Stomach (tissue), 4 donors: ENCODE measurements at regions not wholly inside any gene's neighbourhood (a gene's known extent, or its start where the extent isn't known, plus 50 kb on each side); places are given as distances from the start of the nearest gene placed in this dataset.
"Not testable (repeated sequence)": the region's sequence is repeated elsewhere in the genome, so short reads cannot be mapped to it uniquely, and the experiment has no call there.

Experiments
- CTCF ChIP-seq, 7 experiments: fragments of 450-650 bp in 4 of 7; fragments of 200-600 bp in 3 of 7; sonication (generic) in 3 of 7; IDR thresholded peaks; one replicate each; pipeline ENCODE4 v1.5.1; 2016 to 2019; ENCODE audit warnings: antibody characterized with exemption in 7 of 7, control low read depth in 2 of 7, mild to moderate bottlenecking in 1 of 7
- EP300 ChIP-seq: sonication (generic); formaldehyde crosslinking; IDR thresholded peaks from one replicate; pipeline ENCODE4 v1.6.1; 2017; ENCODE audit warnings: antibody characterized with exemption
- POLR2A ChIP-seq, 4 donors: fragments of 450-650 bp; IDR thresholded peaks; one replicate each; pipeline ENCODE4 v1.6.1; 2016; ENCODE audit warnings: antibody characterized with exemption in 4 of 4, control low read depth in 2 of 4, mild to moderate bottlenecking in 1 of 4, moderate library complexity in 1 of 4
- POLR2AphosphoS5 ChIP-seq, 3 donors: sonication (generic); formaldehyde crosslinking; IDR thresholded peaks; one replicate each; pipeline ENCODE4 v1.6.1; 2016; ENCODE audit warnings: antibody characterized with exemption in 3 of 3

DNA sequence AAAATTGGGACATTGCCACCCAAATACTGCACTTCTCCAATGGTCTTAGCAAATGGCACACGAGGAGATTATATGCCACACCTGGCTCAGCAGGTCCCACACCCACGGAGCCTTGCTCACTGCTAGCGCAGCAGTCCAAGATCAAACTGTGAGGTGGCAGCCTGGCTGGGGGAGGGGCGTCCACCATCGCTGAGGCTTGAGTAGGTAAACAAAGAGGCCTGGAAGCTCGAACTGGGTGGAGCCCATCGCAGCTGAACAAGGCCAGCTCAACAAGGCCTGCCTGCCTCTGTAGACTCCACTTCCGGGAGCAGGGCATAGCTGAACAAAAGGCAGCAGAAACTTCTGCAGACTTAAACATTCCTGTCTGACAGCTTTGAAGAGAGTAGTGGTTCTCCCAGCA, 222.4 kb upstream of the PCDH9 start:
- not testable (repeated sequence) for TF ChIP-seq POLR2A (IDR thresholded peaks at IDR 0.05); CTCF (IDR thresholded peaks at IDR 0.05); POLR2AphosphoS5 (IDR thresholded peaks at IDR 0.05); EP300
